Nucleus accumbens (tissue), 56 donors: ENCODE measurements at regions not wholly inside any gene's neighbourhood (a gene's known extent, or its start where the extent isn't known, plus 50 kb on each side); places are given as distances from the start of the nearest gene placed in this dataset.

ENCODE experiments used
- DNase-seq, 56 donors: peaks; one replicate each; lab custom pipeline; 2025; lab: John Stamatoyannopoulos, UW

DNA sequence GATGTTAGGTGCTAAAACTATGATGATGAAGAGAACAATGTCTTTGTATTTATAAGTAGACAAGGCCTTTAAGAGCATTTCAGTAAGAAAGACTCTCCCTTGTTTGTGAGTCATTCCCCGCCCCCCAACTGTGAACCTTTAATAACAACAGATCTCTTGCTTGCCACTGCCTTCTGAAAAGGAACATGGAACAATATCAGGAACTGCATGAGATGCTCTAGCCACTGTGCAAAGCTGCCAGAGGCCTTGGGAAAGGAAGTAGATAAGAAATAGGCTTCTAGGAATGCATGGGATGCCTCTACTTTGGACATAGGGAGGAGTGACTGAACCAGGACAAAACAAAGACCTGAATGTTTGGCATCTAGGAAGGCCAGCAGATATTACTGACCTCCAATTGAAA, 296.1 kb upstream of the MPDZ start:
- DNase-seq, result no peak

DNA sequence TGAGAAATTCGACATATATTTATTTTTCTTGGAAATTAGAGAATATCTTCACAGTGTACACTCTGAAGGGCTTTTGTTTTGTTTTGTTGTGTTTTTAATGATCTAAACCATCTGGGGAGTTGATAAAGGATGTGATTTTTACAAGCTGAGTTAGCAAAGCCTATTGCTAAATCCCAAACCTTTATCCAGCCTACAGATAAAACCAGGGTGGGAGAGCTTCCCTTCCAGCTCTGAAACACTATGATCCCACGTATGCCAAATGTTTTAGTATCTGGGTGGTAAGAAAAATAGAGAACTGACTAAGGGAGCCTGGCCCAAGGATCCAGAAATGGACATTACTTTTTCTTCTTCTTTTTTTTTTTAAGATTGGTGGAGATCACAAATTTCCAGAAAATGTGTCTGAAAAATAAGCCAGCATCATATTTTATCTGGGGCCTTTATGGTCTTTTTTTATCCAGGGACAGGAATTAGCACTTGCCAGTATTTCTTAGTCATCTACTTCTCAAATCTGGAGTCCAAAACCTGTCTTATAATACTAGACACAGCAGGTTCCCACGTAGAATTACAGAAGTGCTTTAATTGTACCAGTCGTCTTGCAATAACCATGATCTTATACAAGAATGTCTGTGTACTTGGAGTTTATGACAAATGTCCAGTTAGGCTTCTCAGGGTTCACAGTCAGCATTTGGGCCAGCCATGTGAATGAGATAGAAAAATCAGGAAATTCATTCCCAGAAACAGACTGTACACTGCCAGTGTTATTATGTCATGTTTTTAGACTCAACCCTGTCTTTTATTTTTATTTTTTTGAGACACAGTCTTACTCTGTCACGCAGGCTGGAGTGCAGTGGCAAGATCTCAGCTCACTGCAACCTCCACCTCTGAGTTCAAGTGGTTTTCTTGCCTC, 290.8 kb upstream of the MPDZ start:
- no peak for DNase-seq

DNA sequence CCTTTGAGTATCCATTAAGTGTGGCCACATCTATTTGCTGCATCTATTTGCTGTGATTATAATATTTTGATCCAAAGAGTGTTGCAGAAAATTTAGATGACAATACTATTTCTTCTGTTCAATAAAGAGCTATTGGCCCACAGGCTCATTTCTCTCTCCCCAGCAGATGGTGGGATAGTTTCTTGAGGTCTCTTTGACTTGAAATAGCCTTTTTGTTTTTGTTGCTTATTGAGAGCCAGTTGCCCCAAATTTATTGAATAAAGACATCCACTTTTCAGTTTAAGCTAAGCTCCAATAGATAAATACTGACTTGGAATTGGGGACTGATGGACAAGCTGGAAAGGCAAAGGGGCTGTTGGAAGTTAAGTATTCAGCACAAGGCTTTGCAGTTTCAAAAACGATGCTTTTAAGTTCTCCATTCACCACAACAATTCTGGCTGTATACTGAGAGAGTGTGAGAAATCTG, 290.1 kb upstream of the MPDZ start:
- no peak for DNase-seq

DNA sequence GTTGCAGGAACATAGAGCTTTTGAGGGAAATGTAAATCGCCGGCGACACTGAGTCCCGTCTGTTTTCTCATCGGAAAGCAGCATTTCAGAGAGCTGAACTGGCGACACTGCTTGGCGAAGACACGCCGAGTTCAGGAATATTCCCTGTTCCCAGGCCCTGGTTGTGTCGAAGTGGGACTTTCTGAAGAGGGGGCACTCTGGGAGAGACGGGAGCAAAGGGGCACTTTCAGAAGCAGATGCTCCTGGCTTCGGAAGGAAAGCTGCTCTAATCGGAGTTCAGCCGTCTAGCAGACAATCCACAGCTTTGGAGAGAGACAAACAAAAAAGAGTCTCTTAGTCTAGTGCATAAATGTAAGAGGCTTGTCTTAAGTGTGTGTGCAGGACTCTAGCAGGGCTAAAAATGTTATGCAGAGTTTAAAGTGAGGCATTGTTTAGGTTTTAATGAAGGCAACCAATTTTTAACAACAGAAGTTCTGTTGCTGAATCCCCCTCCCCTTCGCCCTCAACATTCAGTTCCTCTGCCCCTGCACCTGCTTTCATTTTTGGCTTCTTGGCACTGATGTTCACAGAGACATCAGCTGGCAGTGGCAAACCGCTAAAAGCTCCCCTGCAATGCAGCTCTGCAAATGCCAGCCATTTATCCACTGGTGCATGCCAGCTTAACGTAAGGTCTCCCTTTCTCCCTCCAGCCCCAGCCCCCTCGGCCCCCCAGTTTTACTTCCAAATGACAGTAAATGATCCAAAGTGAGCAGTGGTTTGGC, 289.5 kb upstream of the MPDZ start:
- peak in 48 of 56 donors; percentile 7 to 85 (median 50) for DNase-seq

DNA sequence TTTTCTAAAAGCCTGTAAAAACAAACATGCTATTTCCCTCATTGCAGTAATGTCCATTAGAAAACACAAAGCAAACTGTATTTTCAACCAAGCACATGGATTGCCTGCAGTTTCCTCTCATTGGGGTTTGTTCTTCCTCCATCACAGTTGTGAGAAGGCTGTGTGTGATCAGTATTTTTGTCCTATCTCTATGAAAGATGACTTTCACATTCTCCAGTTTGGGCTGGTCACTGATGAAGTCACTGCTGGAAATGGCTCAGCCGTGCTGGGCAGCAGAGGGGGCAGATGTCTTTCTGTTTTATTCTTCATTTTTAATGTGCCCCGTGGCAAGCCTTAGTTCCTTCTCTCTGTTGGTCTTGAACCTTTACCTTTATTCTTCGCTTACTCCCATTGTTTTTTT, 288.9 kb upstream of the MPDZ start:
- peak in 33 of 56 donors; percentile 15 to 85 (median 54) for DNase-seq

DNA sequence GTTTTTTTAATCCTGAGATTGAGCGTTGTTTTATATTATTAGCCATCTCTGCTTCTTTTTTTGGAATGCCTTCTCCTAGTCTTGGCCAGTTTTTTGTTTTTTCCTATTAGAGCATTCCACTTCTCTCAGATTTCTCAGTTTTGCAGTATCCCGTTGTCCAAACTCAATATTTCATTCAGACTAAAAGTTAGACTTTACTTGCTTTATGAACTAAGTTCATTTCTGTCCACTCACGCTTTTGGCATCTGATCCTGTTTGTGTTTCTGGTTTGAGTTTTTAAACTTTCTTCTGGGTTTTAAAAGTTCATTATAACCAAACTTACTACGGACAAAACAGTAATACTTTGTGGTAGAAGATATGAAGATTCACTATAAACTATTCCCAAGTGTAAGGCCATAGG, 288.3 kb upstream of the MPDZ start:
- DNase-seq, result no peak

DNA sequence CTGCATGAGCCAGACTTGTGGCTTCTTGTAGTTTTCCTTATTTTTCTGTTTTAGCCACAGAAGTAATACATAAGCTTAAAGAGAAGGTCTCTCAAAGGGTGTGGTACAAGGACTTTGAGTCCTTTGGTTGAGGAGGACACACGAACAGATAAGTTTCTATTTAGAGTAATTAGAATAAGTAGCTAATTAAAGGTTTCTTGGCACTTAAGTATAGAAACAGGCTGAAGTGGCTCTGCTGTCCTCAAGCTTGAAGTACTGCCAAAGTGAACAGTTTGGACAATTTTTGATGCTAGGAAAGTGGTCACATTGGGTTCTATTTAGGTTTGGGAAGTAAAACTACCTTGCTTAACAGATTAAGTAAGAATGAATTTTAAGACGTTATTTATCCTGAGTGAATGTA, 278.3 kb upstream of the MPDZ start:
- peak in 2 of 56 donors; percentile 3 to 5 for DNase-seq

DNA sequence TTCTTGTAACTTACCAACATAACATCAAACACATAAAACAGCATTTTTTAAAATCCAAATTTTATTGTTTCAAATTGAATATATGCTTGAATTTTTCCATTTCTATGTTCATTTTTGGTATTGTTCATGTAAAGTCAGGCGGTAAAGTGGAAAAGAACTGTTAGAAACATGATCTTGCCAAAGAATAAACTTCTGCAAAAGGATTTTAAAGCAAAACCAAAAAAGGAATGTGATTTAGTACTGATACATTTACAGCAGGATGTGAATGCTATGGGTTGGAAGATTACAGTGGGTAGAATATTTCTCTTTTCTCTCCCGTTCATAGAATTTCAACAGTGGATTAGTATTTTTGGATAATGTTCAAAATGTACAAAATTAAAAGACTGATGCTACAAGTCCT, 277.2 kb upstream of the MPDZ start:
- DNase-seq, result no peak

DNA sequence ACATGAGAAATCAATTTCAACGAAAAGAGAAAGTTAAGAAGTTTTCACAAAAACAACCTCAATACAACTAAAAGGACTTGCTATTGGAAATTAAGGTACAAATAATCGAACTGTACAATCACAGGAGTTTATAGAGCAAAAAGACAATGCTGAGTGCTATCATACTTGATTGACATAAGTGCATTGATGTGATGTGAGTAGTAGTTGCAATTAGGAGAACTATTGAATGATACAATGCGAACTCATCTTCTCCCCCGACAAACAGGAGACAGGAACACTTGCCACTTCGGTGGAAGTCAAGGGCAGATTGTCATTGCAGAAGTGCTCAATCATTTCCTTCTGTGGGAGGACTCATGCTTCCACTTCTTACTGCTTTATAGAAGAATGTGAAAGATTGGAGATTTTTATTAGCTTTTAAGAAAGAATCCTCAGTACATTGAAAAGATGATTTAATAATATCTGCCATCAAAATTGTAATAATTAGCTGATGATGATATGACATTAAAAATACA, 276.6 kb upstream of the MPDZ start:
- no peak for DNase-seq

DNA sequence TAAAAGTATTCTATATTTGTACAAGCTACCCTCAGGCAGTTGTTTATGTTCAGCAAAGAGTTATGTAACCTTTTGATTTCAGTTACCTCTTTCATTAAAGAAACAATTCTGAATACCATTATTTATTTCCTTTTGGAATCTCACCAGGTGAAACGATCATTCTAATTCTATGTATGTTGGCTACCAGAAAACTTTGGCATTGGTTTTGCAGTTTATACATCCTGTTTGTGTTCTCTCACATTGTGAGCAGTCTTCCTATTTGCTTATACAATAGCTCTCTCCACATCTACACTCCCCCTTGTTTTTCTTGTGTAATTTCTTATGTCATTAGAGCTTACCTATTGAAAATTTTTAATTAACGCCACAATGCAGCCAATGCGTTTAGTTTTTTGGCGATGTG, 276.0 kb upstream of the MPDZ start:
- no peak for DNase-seq

DNA sequence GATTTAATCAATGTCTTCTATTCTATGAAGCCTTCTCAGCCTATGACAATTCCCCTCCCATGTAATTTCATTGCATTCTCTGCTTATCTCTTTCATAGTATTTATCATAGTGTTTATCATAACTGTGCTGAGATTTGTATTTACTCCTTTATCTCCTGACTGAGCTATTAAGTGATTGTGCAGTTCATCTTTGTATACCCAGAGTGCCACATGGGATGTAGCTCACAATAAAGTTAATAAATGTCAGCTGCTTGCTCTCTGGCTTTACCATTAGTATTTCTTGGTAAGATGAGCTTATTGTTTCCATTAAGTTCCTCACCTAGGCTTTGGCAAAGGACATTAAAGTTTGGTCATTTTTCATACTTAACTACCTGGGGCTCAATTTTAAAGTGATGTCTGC, 275.1 kb upstream of the MPDZ start:
- no peak for DNase-seq

DNA sequence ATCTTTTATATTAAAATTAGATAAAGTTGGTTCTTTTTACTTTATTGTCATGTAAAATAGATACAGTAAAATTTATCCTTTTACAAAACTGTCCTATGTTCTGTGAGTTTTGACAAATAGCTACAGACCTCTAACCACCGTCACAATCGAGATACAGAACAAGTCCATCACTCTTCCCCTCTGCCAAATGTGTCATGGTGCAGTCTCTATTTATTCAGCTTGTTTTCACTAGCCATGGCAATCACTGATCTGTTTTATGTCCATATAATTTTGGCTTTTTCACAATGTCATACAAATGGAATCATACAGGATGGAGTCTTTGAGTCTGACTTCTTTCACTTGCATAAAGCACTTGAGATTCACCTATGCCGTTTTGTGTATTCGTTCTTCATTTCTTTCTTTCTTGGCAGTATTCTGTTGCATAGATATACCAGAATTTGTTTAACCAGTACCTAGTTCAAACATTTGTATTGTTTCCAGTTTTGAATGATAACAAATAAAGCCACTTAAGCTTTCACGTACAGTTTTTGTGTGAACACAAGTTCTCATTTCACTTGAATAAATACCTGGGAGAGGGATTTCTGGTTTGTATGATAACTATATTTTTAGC, 273.2 kb upstream of the MPDZ start:
- no peak for DNase-seq

DNA sequence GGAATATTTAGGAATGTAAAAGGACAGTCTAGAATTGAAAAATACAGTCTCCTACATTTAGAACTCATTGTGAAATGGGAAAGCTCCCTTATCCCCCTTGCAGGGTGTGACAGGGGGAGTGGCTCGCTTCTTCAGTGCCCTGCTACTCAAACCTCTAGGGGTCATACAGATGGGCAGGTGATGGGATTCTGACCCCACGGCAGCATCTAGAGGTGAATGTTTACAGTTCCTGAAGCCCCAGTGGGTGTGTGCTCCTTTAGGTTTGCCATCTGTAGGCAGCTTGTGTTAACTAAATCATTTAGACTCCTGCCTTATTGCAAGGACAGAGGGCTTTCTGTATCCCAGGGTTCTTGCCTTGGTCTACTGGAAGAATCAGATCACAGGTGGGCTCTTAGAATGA, 271.0 kb upstream of the MPDZ start:
- DNase-seq, result no peak

DNA sequence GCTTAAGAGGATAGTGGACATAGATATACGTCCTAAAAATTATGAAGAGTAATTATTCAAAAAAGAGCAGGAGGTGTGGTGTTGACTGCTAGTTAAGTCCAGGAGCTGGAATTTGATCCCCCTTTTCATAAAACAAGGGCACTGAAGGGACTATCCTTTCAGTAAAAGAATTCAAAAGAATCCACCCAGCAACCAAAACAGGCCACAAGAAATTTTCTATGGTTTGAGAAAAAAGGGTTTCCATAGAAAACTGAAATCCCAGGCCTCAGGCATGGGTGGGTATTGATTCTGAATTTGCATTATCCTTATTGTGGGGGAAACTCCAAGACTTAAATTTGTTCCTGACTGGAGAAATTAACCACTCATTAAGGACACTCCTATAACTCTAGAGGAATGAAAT, 269.0 kb upstream of the MPDZ start:
- no peak for DNase-seq

DNA sequence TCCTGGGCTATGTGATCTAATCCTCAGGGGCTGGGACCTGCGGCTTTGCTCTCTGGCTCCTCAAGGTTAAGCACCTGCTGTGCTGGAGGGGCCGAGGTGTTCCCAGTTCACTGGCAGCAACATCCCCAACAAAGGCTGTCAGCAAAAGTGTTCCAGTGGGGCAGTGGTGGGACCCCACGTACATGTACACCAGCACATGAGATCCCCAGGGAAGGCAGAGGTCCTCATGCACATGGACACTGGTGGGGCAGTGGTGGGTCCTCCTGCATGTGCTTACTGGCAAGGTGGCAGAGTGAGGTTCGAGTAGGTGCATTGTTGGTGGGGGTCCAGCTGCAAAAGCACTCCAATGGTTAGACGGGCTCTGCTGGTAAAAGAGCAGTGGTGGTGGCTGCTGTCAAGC, 255.6 kb upstream of the MPDZ start:
- DNase-seq, result no peak

DNA sequence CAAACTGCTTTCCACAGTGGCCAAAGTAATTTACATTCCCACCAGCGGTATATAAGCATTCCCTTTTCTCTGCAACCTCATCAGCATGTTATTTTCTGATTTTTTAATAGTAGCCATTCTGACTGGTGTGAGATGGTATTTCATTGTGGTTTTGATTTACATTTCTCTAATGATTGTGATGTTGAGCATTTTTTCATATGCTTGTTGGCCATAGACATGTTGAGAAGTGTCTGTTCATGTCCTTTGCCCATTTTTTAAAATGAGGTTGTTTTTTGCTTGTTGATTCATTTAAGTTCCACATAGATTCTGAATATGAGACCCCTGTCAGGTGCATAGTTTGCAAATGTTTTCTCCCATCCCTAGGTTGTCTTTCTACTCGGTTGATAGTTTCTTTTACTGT, 254.5 kb upstream of the MPDZ start:
- DNase-seq, result no peak

DNA sequence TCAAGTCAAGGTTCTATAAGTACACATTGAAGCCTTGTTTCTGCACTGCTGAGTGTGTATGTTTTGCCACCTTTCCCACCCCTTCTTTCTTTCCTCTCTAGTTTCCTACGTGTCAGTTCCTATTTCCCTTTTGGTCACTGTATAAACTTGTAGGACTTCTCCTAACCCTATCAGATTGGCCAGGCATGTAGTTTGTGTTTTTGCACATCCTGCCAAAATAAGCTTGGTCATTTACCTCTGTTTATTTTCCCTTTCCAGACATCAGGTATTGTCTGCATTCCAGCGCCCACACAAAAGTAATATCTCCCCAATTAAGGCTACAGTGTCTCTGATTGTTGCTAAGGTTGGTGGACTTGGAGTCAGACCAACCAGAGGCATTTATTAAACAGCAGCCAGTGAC, 252.9 kb upstream of the MPDZ start:
- no peak for DNase-seq

DNA sequence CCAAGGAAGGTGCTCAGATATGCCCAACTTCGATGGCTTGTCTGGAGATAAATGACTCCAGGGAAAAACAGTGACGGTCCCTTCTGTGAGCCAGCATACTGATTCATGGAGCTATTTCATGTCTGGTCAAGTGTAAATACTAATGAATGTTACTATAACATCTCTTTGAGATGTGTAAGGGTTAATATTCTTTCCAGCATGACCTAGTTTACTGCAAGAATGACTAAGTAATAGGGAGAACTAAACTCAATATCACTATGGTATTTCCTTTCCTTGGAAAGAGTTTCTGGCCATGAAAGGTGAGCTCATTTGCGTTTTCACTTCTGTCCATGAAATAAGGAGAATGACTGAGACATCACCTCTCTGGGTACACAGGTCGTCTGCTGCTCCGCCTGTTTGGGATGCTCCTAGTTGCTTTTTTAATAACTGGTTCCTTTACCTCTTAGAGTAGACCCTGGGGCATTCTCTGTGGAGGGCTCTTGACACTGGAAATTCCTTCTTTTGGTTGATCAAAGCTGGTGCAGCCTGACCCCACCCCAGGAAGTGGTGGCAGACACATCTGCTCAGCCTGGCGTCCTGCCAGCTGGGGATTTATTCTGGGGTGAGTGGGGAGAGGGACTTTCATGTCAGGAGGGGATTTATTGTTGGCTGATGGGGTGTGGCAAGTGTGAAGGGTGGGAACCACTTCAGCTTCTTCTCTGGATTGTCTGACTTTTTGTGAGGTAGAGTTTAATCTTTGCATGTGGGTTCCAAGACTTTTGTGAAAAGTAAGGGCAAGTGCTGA, 250.0 kb upstream of the MPDZ start:
- DNase-seq, result no peak

DNA sequence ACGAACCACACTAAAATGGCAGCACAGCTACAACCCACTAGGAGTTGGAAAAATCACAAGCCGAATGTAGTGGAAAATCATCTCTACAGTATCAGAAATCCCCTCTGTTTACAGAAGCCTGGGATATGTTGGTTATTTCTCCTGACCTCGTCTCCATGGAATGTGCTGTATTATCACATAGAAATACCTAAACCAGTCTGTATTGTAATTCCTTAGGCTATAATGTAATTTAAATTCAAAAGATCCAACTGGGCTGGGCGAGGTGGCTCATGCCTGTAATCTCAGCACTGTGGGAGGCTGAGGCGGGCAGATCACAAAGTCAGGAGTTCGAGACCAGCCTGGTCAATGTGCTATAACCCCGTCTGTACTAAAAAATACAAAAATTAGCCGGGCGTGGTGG, 244.8 kb upstream of the MPDZ start:
- no peak for DNase-seq

DNA sequence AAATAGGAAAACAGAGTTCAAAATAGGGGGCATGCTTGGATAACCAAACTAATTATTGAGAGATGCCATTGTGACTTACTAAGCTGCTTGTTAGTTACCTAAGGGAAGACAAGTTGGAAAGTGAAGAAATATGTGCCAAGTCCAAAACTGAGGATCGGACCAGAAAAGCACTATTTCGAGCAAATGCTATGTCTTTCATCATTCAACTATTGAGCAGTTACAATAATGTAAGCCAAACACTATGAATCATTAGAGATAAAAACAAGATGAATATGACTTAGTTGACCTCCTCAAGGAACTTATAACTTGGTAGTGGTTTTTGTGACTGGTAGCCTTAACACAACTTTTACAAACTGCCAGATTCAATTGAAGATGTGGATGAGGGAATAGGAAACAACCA, 240.6 kb upstream of the MPDZ start:
- no peak for DNase-seq
